Lower leg skin (tissue), 4 donors: ENCODE measurements at regions not wholly inside any gene's neighbourhood (a gene's known extent, or its start where the extent isn't known, plus 50 kb on each side); places are given as distances from the start of the nearest gene placed in this dataset.
A peak's percentile ranks its signal among the peaks of the same experiment; 100 is the strongest.

Experiments
- DNase-seq, 2 donors: peaks; one replicate each; pipeline ENCODE4 v3.0.0-alpha.2; 2019; ENCODE audit warnings: low spot score in 2 of 2
- H3K4me3 ChIP-seq: fragments of 200-600 bp; sonication (generic); 2 replicates; pipeline ENCODE4 v1.5.1; 2017; ENCODE audit warnings: mild to moderate bottlenecking, low read depth; ENCODE audit not compliant: poor library complexity, severe bottlenecking
- POLR2A ChIP-seq, 2 donors: fragments of 450-650 bp; IDR thresholded peaks; one replicate each; pipeline ENCODE4 v1.6.1; 2016 to 2017; ENCODE audit warnings: antibody characterized with exemption in 2 of 2, mild to moderate bottlenecking in 1 of 2, moderate library complexity in 1 of 2
- WGBS, 2 donors: methylation state at CpG; one replicate each; pipeline ENCODE4 v1.1.5; 2018; 5-methylcytosine and 5-hydroxymethylcytosine counted together
- intact Hi-C: fragments of 100-400 bp; cut with DNase I; formaldehyde crosslinking; loops from one replicate; pipeline ENCODE4 v1.15.0; 2023; ENCODE audit warnings: low total_unique reads
- TF ChIP-seq, protein P1 (sequence below), 3 donors: fragments of 450-650 bp; IDR thresholded peaks; one replicate each; pipeline ENCODE4 v1.5.1; 2016; ENCODE audit warnings: antibody characterized with exemption in 3 of 3, mild to moderate bottlenecking in 3 of 3, moderate library complexity in 2 of 3

DNA sequence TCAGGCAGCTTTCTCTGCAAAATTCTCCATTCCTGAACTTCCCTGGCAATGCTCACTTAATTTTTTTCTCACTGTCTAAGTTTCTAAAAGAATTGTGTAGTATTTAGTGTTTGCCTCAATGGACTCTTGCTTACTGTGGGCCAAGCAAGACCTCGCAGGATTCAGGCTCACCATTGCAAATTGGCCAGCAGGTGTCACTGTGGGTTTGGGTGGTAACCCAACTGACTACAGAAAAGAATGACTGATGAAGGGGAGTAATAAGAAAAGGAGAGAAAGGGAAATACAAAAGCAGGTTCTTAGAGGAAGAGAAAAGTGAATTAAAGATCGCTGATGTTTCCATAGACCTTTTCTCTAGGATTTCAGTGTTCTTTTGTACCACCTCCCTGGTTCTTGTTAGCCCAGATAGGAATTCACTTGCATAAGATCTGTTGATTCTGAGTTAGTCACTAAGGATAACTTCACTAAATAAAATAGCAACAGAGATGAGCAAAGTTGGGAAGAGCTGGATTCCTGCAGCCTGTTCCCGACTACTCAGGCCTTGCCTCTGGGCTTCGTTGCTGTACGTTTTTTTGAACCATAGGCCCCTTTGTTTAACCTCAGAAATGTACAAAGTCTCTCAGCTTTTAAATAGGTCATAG is 386.5 kb upstream of the DDHD1 start:
- TF ChIP-seq, protein P1, sequence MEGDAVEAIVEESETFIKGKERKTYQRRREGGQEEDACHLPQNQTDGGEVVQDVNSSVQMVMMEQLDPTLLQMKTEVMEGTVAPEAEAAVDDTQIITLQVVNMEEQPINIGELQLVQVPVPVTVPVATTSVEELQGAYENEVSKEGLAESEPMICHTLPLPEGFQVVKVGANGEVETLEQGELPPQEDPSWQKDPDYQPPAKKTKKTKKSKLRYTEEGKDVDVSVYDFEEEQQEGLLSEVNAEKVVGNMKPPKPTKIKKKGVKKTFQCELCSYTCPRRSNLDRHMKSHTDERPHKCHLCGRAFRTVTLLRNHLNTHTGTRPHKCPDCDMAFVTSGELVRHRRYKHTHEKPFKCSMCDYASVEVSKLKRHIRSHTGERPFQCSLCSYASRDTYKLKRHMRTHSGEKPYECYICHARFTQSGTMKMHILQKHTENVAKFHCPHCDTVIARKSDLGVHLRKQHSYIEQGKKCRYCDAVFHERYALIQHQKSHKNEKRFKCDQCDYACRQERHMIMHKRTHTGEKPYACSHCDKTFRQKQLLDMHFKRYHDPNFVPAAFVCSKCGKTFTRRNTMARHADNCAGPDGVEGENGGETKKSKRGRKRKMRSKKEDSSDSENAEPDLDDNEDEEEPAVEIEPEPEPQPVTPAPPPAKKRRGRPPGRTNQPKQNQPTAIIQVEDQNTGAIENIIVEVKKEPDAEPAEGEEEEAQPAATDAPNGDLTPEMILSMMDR (IDR thresholded peaks at IDR 0.05) = peak in 1 of 3 donors; percentile 31
- no peak for TF ChIP-seq POLR2A (IDR thresholded peaks at IDR 0.05)
- WGBS, 2 donors = 28% methylated on average over 5 of the region's 5 CpGs
- peak; percentile 68 to 93 for DNase-seq
- intact Hi-C loops = no loop called here
- no peak overlapping the region for H3K4me3 ChIP-seq

DNA sequence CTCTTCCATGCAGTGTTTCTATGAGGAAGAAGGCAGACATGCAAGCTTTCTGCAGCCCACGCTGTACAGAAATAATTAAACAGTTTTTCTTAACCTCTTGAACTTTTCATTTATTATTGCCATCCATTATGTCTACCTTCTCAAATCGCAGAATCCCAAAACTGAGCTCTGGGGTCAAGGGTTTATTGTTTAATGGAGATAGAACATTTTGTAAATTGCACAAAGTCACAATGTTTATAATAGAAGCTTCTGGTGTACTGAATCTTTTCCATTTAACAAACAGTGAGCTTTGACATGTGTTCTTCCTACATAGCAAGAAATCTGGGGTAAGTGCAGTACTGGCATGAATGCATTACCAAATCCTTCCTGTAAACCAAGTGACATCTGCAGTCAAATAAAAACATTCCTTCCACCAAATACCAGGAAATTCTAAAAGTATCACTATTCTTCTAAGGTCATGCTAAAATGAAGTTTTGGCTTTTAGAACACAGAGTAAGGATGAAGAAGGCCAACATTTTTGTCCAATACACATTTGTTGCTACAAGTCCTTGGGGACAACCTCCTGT is 385.3 kb upstream of the DDHD1 start:
- TF ChIP-seq, protein P1 (IDR thresholded peaks at IDR 0.05) = no peak
- no peak for TF ChIP-seq POLR2A (IDR thresholded peaks at IDR 0.05)
- no peak overlapping the region for H3K4me3 ChIP-seq
- no peak for DNase-seq
- intact Hi-C loops = no loop called here
- WGBS, 2 donors = 52 to 57% methylated on average over 2 of the region's 2 CpGs

DNA sequence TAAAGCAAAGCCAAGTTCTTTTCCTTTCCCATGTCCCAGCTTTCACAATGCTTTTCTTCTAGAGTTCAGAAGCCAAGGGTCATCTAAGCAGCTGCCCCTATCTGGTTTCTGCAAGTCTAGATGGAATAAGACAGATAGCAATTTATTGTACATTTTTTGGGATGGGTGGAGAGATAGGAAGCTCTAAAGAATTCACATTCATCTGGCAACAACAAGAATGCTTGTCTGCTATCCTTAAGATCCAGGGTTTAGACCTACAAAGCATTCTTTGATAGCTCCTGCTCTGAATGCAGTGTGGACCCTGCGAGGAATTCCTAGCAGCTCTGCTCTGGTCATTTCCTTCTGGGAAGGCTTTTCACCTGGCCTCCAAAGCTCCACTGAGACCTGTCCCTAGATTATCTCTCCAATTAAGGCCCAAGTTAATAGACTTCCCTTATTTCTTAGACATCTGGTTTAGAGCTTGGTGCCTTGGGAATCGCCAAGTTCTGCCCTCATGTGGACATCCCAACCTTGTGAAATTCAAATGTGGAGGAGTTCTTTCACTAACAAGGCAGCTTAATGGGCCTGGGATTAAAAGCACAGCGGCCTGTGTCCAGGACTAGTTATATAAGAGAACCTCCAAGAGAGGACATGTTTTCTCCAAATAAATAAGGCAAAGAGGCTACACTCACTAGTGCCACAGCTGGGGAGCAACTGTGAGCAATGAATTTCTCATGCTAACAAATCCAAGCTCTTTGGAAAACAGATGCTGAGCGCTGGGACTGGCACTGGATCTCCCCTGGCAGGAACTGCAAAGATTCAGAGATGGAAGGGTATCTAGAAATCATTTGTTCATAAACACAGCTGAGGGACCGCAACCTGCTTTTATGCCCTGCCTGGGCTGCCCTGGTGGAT is 384.5 kb upstream of the DDHD1 start:
- no peak for DNase-seq
- TF ChIP-seq POLR2A (IDR thresholded peaks at IDR 0.05) = no peak
- TF ChIP-seq, protein P1 (IDR thresholded peaks at IDR 0.05) = no peak

DNA sequence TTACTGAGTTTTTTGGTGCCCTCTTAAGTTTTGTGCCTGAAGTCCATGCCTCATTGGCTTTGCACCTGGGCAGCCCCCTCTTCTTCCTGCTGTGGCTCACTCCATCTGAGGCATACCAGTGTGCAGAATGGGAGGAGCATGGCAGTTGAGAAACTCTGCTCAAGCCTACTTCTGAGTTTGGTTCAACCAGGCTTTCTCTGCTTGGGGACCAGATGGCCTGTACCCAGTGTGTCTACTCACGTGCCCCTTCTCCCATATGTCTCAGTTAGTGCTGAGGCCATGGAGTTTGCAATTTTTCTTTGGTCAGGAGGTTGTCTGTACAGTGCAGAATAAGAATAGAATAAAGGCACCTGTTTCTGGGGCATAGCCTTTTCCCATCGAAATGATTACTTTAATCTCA is 383.3 kb upstream of the DDHD1 start:
- WGBS, 2 donors = 92 to 94% methylated on average over 2 of the region's 2 CpGs
- H3K4me3 ChIP-seq = no peak overlapping the region
- no peak for TF ChIP-seq POLR2A (IDR thresholded peaks at IDR 0.05)
- TF ChIP-seq, protein P1 (IDR thresholded peaks at IDR 0.05) = no peak
- no peak for DNase-seq
- intact Hi-C loops = no loop called here

More for the DNA sequence above, 384.5 kb upstream of the DDHD1 start:
- H3K4me3 ChIP-seq = no peak overlapping the region
- intact Hi-C loops = no loop called here
- WGBS, 2 donors = 76 to 78% methylated on average over 5 of the region's 5 CpGs

DNA sequence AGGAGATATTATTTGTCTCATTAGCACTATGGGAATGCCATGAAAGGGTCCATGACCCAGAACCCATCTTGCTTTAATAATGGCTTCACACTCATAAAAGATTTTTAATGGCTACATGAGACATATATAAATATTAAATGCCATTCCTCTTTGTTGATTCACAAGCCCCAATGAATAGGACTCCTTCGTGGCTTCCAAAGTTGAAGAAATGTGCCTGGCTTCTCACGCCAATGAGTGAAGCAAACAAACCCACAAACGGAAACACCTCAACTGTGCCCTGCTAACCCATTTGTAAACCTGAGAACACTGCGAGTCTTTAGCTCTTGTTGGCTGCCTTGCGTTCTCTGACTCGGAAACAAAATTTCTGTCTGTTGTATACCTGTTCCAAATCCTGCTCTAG is 381.7 kb upstream of the DDHD1 start:
- no peak for TF ChIP-seq POLR2A (IDR thresholded peaks at IDR 0.05)
- TF ChIP-seq, protein P1 (IDR thresholded peaks at IDR 0.05) = no peak
- 86 to 95% methylated on average over 6 of the region's 6 CpGs for WGBS, 2 donors
- no peak overlapping the region for H3K4me3 ChIP-seq
- intact Hi-C loops = no loop called here
- no peak for DNase-seq
